Mesothelial cell of epicardium (in vitro differentiated cells): ENCODE measurements at regions not wholly inside any gene's neighbourhood (a gene's known extent, or its start where the extent isn't known, plus 50 kb on each side); places are given as distances from the start of the nearest gene placed in this dataset.

ENCODE experiments used
- DNase-seq, 2 experiments: peaks; one replicate each; pipeline ENCODE4 v3.0.0; 2021; ENCODE audit warnings: low spot score in 2 of 2; ENCODE audit not compliant: unreplicated experiment in 2 of 2
- H3K27ac Mint-ChIP-seq: 2 replicates; pipeline ENCODE4 v1.8.0; 2021; ENCODE audit warnings: mixed read lengths
- H3K27me3 Mint-ChIP-seq: 2 replicates; pipeline ENCODE4 v1.8.0; 2021; ENCODE audit warnings: low read depth, mixed read lengths
- H3K36me3 Mint-ChIP-seq: 2 replicates; pipeline ENCODE4 v1.8.0; 2021; ENCODE audit warnings: mixed read lengths
- H3K4me1 Mint-ChIP-seq: 2 replicates; pipeline ENCODE4 v1.8.0; 2021; ENCODE audit warnings: mixed read lengths
- H3K4me3 Mint-ChIP-seq: 2 replicates; pipeline ENCODE4 v1.8.0; 2021; ENCODE audit warnings: mild to moderate bottlenecking, moderate library complexity, mixed read lengths
- H3K9me3 Mint-ChIP-seq: 2 replicates; pipeline ENCODE4 v1.8.0; 2021; ENCODE audit warnings: mixed read lengths
- CTCF ChIP-seq: fragments of 200-600 bp; sonication (generic); IDR thresholded peaks from one replicate; pipeline ENCODE4 v1.5.0; 2021; ENCODE audit warnings: antibody characterized with exemption; ENCODE audit not compliant: unreplicated experiment

- H3K4me3 Mint-ChIP-seq: no peak overlapping the region
- H3K27ac Mint-ChIP-seq: peak overlapping the region; percentile 68
- H3K9me3 Mint-ChIP-seq: peaks cover 10% of the 10 kb centered on the region
Measured at GRCh38 chr11:100561323-100561722, 125.8 kb upstream of the ARHGAP42 start.

DNA sequence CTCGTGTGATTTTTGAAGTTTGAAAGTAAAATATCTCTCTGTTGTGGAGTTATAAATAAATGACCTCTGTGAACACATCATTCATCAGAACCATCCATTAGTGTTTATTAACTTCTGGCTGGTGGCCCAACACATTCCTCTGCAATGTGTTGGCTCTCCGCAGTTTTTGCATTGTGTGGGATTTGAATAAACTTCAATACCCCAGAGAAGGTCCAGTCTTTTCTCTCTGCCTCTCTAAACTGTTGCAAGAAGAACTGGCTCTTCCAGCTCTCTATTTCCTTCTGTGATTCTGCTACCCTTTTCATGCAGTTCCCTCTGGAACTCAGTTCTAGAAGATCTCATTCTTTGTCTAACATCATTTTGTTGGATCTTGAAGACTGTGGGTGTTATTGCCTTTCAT lies 125.0 kb upstream of the ARHGAP42 start:
- TF ChIP-seq CTCF: no peak
- H3K27me3 Mint-ChIP-seq: no peaks in the 10 kb centered on the region
- H3K4me3 Mint-ChIP-seq: no peak overlapping the region
- peak overlapping the region; percentile 75 for H3K27ac Mint-ChIP-seq
- peaks cover 36% of the 10 kb centered on the region for H3K4me1 Mint-ChIP-seq
- no peak for DNase-seq
- H3K9me3 Mint-ChIP-seq: peaks cover 10% of the 10 kb centered on the region
- peaks cover 2% of the 10 kb centered on the region for H3K36me3 Mint-ChIP-seq

More at GRCh38 chr11:100561323-100561722, 125.8 kb upstream of the ARHGAP42 start:
- no peak for DNase-seq
- Mint-ChIP-seq H3K27me3 (no peaks in the 10 kb centered on the region), H3K4me1 (peaks cover 36% of the 10 kb centered on the region), H3K36me3 (peaks cover 2% of the 10 kb centered on the region)
- no peak for TF ChIP-seq CTCF

GRCh38 chr11:100563541-100564280 lies 123.4 kb upstream of the ARHGAP42 start:
- Mint-ChIP-seq H3K4me1 (peaks cover 39% of the 10 kb centered on the region), H3K9me3 (peaks cover 10% of the 10 kb centered on the region), H3K4me3 (no peak overlapping the region), H3K27ac (no peak overlapping the region), H3K27me3 (no peaks in the 10 kb centered on the region), H3K36me3 (peaks cover 2% of the 10 kb centered on the region)
- DNase-seq: no peak
- no peak for TF ChIP-seq CTCF

DNA sequence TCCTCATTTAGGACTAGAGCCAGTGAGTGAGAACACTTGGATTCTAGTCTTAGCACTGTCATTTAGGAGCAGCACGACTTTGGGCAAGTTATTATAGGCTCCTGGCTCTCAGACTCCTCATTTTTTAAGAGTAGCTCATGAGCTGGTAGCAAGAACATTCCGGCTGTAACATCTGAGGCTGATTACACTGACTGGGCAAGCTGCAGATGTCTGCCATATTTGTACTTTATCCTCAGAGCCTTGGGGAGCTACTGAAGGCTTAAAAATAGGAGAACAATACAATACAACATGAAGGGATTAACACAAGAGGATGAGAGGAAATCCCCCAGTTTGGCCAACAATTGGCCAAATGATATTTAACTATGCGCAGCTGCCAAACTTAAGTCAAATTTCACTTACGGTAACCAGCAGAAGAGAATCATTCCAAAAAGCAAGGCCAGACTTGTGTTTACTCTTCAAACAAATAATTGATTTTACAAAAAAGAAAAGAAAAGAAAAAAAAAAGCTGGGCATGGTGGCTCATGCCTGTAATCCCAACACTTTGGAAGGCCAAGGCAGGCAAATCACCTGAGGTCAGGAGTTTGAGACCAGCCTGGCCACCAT lies 113.1 kb upstream of the ARHGAP42 start:
- no peak overlapping the region for H3K27ac Mint-ChIP-seq

More for the DNA sequence above, 113.1 kb upstream of the ARHGAP42 start:
- DNase-seq: no peak
- Mint-ChIP-seq H3K4me3 (no peak overlapping the region), H3K36me3 (no peaks in the 10 kb centered on the region), H3K9me3 (no peaks in the 10 kb centered on the region), H3K4me1 (peaks cover 5% of the 10 kb centered on the region), H3K27me3 (peaks cover 1% of the 10 kb centered on the region)
- TF ChIP-seq CTCF: no peak
